H9 (cell line): ENCODE measurements at regions not wholly inside any gene's neighbourhood (a gene's known extent, or its start where the extent isn't known, plus 50 kb on each side); places are given as distances from the start of the nearest gene placed in this dataset.

Experiments
- DNase-seq: peaks from one replicate; pipeline ENCODE4 v3.0.0-alpha.2; 2017
- H2AFZ ChIP-seq: one replicate; pipeline ENCODE4 v1.6.1; 2013; ENCODE audit warnings: mild to moderate bottlenecking, low read length, control low read depth, moderate library complexity
- H2AK5ac ChIP-seq: 2 replicates; pipeline ENCODE4 v1.6.1; 2013; ENCODE audit warnings: low read length, control low read depth, mixed read lengths; ENCODE audit not compliant: insufficient read length
- H2BK120ac ChIP-seq: one replicate; pipeline ENCODE4 v1.6.1; 2013; ENCODE audit warnings: low read depth, mild to moderate bottlenecking, low read length, control low read depth, inconsistent platforms; ENCODE audit not compliant: poor library complexity, severe bottlenecking
- H2BK12ac ChIP-seq: 2 replicates; pipeline ENCODE4 v1.6.1; 2013; ENCODE audit warnings: low read length, control low read depth, mixed read lengths, low read depth; ENCODE audit not compliant: insufficient read length
- H2BK15ac ChIP-seq: 2 replicates; pipeline ENCODE4 v1.6.1; 2013; ENCODE audit warnings: low read depth, low read length, control low read depth
- H2BK20ac ChIP-seq: one replicate; pipeline ENCODE4 v1.6.1; 2013; ENCODE audit warnings: low read depth, mild to moderate bottlenecking, low read length, control low read depth, inconsistent platforms; ENCODE audit not compliant: poor library complexity, severe bottlenecking
- H2BK5ac ChIP-seq: 2 replicates; pipeline ENCODE4 v1.6.1; 2013; ENCODE audit warnings: low read length, control low read depth, mixed read lengths; ENCODE audit not compliant: insufficient read length
- H3K14ac ChIP-seq: 2 replicates; pipeline ENCODE4 v1.6.1; 2013; ENCODE audit warnings: low read length, control low read depth; ENCODE audit not compliant: insufficient read depth
- H3K18ac ChIP-seq: 2 replicates; pipeline ENCODE4 v1.6.1; 2013; ENCODE audit warnings: low read depth, mild to moderate bottlenecking, mixed read lengths, low read length, control low read depth; ENCODE audit not compliant: insufficient read length
- H3K23ac ChIP-seq: 2 replicates; pipeline ENCODE4 v1.6.1; 2013; ENCODE audit warnings: low read length, control low read depth, mixed read lengths, low read depth; ENCODE audit not compliant: insufficient read length
- H3K23me2 ChIP-seq: 2 replicates; pipeline ENCODE4 v1.6.1; 2013; ENCODE audit warnings: low read depth, mild to moderate bottlenecking, mixed read lengths, low read length, control low read depth; ENCODE audit not compliant: insufficient read length, poor library complexity, severe bottlenecking
- H3K27ac ChIP-seq: 2 replicates; pipeline ENCODE4 v1.5.1; 2013; ENCODE audit warnings: low read length, control low read depth, mixed read lengths, low read depth; ENCODE audit not compliant: insufficient read length
- H3K27me3 ChIP-seq: 2 replicates; pipeline ENCODE4 v1.6.1; 2013; ENCODE audit warnings: low read length, control low read depth, inconsistent platforms; ENCODE audit not compliant: insufficient read depth
- H3K4ac ChIP-seq: 2 replicates; pipeline ENCODE4 v1.6.1; 2013; ENCODE audit warnings: low read depth, mild to moderate bottlenecking, control low read depth, inconsistent platforms, low read length, moderate library complexity
- H3K4me1 ChIP-seq: 2 replicates; pipeline ENCODE4 v1.6.1; 2013; ENCODE audit warnings: low read length, control low read depth, inconsistent platforms; ENCODE audit not compliant: insufficient read depth
- H3K4me2 ChIP-seq: 2 replicates; pipeline ENCODE4 v1.6.1; 2013; ENCODE audit warnings: low read length, control low read depth, mixed read lengths; ENCODE audit not compliant: insufficient read length, insufficient read depth
- H3K56ac ChIP-seq: 2 replicates; pipeline ENCODE4 v1.6.1; 2013; ENCODE audit warnings: low read depth, mild to moderate bottlenecking, mixed read lengths, low read length, control low read depth; ENCODE audit not compliant: insufficient read length
- H3K79me1 ChIP-seq: 2 replicates; pipeline ENCODE4 v1.6.1; 2013; ENCODE audit warnings: low read depth, mild to moderate bottlenecking, moderate library complexity, low read length, control low read depth, inconsistent platforms; ENCODE audit not compliant: insufficient read depth, poor library complexity, severe bottlenecking
- H3K79me2 ChIP-seq: 2 replicates; pipeline ENCODE4 v1.6.1; 2013; ENCODE audit warnings: low read length, control low read depth, inconsistent platforms; ENCODE audit not compliant: insufficient read depth
- H3K9ac ChIP-seq: 2 replicates; pipeline ENCODE4 v1.6.1; 2013; ENCODE audit warnings: low read length, control low read depth, mixed read lengths; ENCODE audit not compliant: insufficient read length; ENCODE audit errors: extremely low read depth
- H3K9me3 ChIP-seq: one replicate; pipeline ENCODE4 v1.6.1; 2013; ENCODE audit warnings: low read depth, low read length, inconsistent platforms; ENCODE audit not compliant: control insufficient read depth
- H3T11ph ChIP-seq: one replicate; pipeline ENCODE4 v1.6.1; 2013; ENCODE audit warnings: mild to moderate bottlenecking, low read length, control low read depth, inconsistent platforms
- H4K20me1 ChIP-seq: one replicate; pipeline ENCODE4 v1.6.1; 2013; ENCODE audit not compliant: control insufficient read depth, insufficient read length, insufficient read depth
- H4K5ac ChIP-seq: 2 replicates; pipeline ENCODE4 v1.6.1; 2013; ENCODE audit warnings: low read depth, mild to moderate bottlenecking, mixed read lengths, low read length, control low read depth; ENCODE audit not compliant: insufficient read length
- H4K8ac ChIP-seq: replicated peaks from 2 replicates; pipeline ENCODE4 v1.6.1; 2013; ENCODE audit warnings: low read length, control low read depth, mixed read lengths, low read depth; ENCODE audit not compliant: insufficient read length
- H4K91ac ChIP-seq: 2 replicates; pipeline ENCODE4 v1.6.1; 2013; ENCODE audit warnings: low read depth, mild to moderate bottlenecking, moderate library complexity, mixed read lengths, low read length, control low read depth; ENCODE audit not compliant: insufficient read length
- H3K27ac Mint-ChIP-seq, 3 experiments: 2 replicates in 2 of 3; 3 replicates in 1 of 3; pipeline ENCODE4 v1.8.0; 2020 to 2021; ENCODE audit warnings: mixed read lengths in 3 of 3, mild to moderate bottlenecking in 1 of 3, moderate library complexity in 1 of 3
- H3K27me3 Mint-ChIP-seq: 2 replicates; pipeline ENCODE4 v1.8.0; 2021; ENCODE audit warnings: low read depth, mild to moderate bottlenecking, moderate library complexity, mixed read lengths
- H3K36me3 Mint-ChIP-seq, 3 experiments: 2 replicates in 2 of 3; 3 replicates in 1 of 3; pipeline ENCODE4 v1.8.0; 2020 to 2021; ENCODE audit warnings: low read depth in 3 of 3, mixed read lengths in 3 of 3; ENCODE audit not compliant: insufficient read depth in 1 of 3
- H3K4me1 Mint-ChIP-seq, 2 experiments: 2 replicates each; pipeline ENCODE4 v1.8.0; 2020; ENCODE audit warnings: mixed read lengths in 2 of 2
- H3K4me3 Mint-ChIP-seq, 2 experiments: 2 replicates in 1 of 2; 3 replicates in 1 of 2; pipeline ENCODE4 v1.8.0; 2020 to 2021; ENCODE audit warnings: mild to moderate bottlenecking in 2 of 2, mixed read lengths in 2 of 2, moderate library complexity in 1 of 2
- H3K9me3 Mint-ChIP-seq, 2 experiments: 2 replicates in 1 of 2; 3 replicates in 1 of 2; pipeline ENCODE4 v1.8.0; 2020; ENCODE audit warnings: mild to moderate bottlenecking in 2 of 2, mixed read lengths in 2 of 2, moderate library complexity in 1 of 2
- CTCF ChIP-seq: fragments of 200-600 bp; sonication (generic); conservative IDR thresholded peaks from 3 replicates; pipeline ENCODE4 v1.8.0; 2021; ENCODE audit warnings: antibody characterized with exemption, mild to moderate bottlenecking
- WGBS: extraction: QIAGEN DNeasy Blood & Tissue Kit; methylation state at CpG from one replicate; pipeline ENCODE4 v1.1.7; 2013; ENCODE audit warnings: missing lambda C conversion rate, low lambda C conversion rate, mixed read lengths; ENCODE audit not compliant: insufficient read length; ENCODE audit errors: extremely low coverage; 5-methylcytosine and 5-hydroxymethylcytosine counted together

- no peaks in the 10 kb centered on the region for H3K79me2 ChIP-seq
- H2BK5ac ChIP-seq = no peak overlapping the region
- no peaks in the 10 kb centered on the region for H3K79me1 ChIP-seq
- Mint-ChIP-seq H3K9me3 (no peaks in the 10 kb centered on the region), H3K4me3 (no peak overlapping the region), H3K4me1 (no peaks in the 10 kb centered on the region; a peak in 1 of 4 replicates), H3K27me3 (no peaks in the 10 kb centered on the region), H3K36me3 (no peaks in the 10 kb centered on the region), H3K27ac (no peak overlapping the region)
- no peak for DNase-seq
- H4K91ac ChIP-seq = no peak overlapping the region
- H3K23ac ChIP-seq = no peak overlapping the region
- no peak overlapping the region for H4K5ac ChIP-seq
- no CpG with 5 or more reads among the region's 2 CpGs for WGBS
- H3K56ac ChIP-seq = no peak overlapping the region
- no peaks in the 10 kb centered on the region for H3K4me1 ChIP-seq
- H2BK120ac ChIP-seq = no peak overlapping the region
- no peak overlapping the region for H3K27ac ChIP-seq
- H2BK20ac ChIP-seq = no peak overlapping the region
- no peak overlapping the region for H3K4me2 ChIP-seq
- H3K18ac ChIP-seq = no peak overlapping the region
- no peak overlapping the region for H2BK12ac ChIP-seq
- no peak overlapping the region for H2AK5ac ChIP-seq
- H2BK15ac ChIP-seq = no peak overlapping the region
- no peaks in the 10 kb centered on the region for H3K27me3 ChIP-seq
- H3T11ph ChIP-seq = no peak overlapping the region
- H3K4ac ChIP-seq = no peak overlapping the region
- no peaks in the 10 kb centered on the region for H3K9me3 ChIP-seq
- no peak overlapping the region for H3K14ac ChIP-seq
- no peaks in the 10 kb centered on the region for H4K20me1 ChIP-seq
- no peak overlapping the region for H4K8ac ChIP-seq
- no peaks in the 10 kb centered on the region for H3K23me2 ChIP-seq
- no peak for TF ChIP-seq CTCF
- H2AFZ ChIP-seq = no peak overlapping the region
- no peak overlapping the region for H3K9ac ChIP-seq
Observed at GRCh38 chr1:101522486-101522885, 285.7 kb downstream of the S1PR1 start.
